ENCODE measurements at regions not wholly inside any gene's neighbourhood (a gene's known extent, or its start where the extent isn't known, plus 50 kb on each side); places are given as distances from the start of the nearest gene placed in this dataset.

- peaks cover 14 to 55% (median 30%) of the 10 kb centered on the region in 4 experiments for H3K4me1 ChIP-seq (ENCODE audit: control extremely low read depth in 1 of 4, control insufficient read depth in 4 of 4, insufficient read depth in 4 of 4, low read length in 3 of 4)
- ChIA-PET CTCF (no interaction called here), POLR2A (no interaction called here)
- peaks cover 0 to 5% (median 0%) of the 10 kb centered on the region in 5 experiments for H3K9me3 ChIP-seq (ENCODE audit: control extremely low read depth in 1 of 5, control insufficient read depth in 4 of 5, insufficient read depth in 2 of 5, low read depth in 1 of 5, low read length in 4 of 5)
- peak in 2 of 3 donors; percentile 17 to 44 for DNase-seq
- H3K27ac ChIP-seq (ENCODE audit: insufficient read depth in 1 of 2, low read depth in 1 of 2, low read length in 2 of 2, poor library complexity in 1 of 2, severe bottlenecking in 2 of 2), result no peak overlapping the region
- H3K36me3 ChIP-seq (ENCODE audit: control insufficient read depth in 4 of 4, insufficient read depth in 4 of 4, low read length in 3 of 4), result no peaks in the 10 kb centered on the region
- no peak overlapping the region for H3K4me3 ChIP-seq (ENCODE audit: control insufficient read depth in 1 of 7, extremely low read depth in 1 of 7, insufficient read depth in 4 of 7, low read depth in 2 of 7, low read length in 6 of 7)
- 60% methylated on average over 3 of the region's 9 CpGs for WGBS (ENCODE audit: insufficient coverage)
- H3K27me3 ChIP-seq (replicated peaks in 2 of 5; ENCODE audit: control insufficient read depth in 4 of 5, insufficient read depth in 5 of 5, low read length in 4 of 5), result no peaks in the 10 kb centered on the region
Measured at GRCh38 chr4:152104901-152105357, 344.1 kb upstream of the GATB start.

DNA sequence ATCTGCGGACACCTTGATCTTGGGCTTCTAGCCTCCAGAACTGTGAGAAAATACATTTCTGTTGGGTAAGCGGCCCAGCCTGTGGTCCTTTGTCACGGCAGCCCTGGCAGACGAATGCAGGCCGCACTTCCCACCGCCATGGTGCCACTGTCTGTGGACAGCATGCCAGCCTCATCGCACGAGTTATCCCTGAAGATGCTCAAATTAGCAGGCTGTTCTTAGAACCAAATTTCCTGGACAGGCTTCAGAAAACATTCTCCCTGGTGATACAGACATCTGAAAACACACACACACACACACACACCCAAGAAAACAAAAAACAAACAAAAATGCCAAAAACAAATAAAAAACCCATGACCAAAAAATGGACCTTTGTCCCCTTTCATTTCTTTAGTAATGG lies 343.5 kb upstream of the GATB start:
- ChIA-PET POLR2A (no interaction called here), CTCF (no interaction called here)
- H3K36me3 ChIP-seq (ENCODE audit: control insufficient read depth in 4 of 4, insufficient read depth in 4 of 4, low read length in 3 of 4), result no peaks in the 10 kb centered on the region
- no peak for DNase-seq
- WGBS (ENCODE audit: insufficient coverage), result 94% methylated on average over 6 of the region's 8 CpGs
- peaks cover 0 to 5% (median 0%) of the 10 kb centered on the region in 5 experiments for H3K9me3 ChIP-seq (ENCODE audit: control extremely low read depth in 1 of 5, control insufficient read depth in 4 of 5, insufficient read depth in 2 of 5, low read depth in 1 of 5, low read length in 4 of 5)
- no peak overlapping the region for H3K27ac ChIP-seq (ENCODE audit: insufficient read depth in 1 of 2, low read depth in 1 of 2, low read length in 2 of 2, poor library complexity in 1 of 2, severe bottlenecking in 2 of 2)
- no peaks in the 10 kb centered on the region for H3K27me3 ChIP-seq (replicated peaks in 2 of 5; ENCODE audit: control insufficient read depth in 4 of 5, insufficient read depth in 5 of 5, low read length in 4 of 5)
- H3K4me1 ChIP-seq (ENCODE audit: control extremely low read depth in 1 of 4, control insufficient read depth in 4 of 4, insufficient read depth in 4 of 4, low read length in 3 of 4), result peaks cover 12 to 51% (median 26%) of the 10 kb centered on the region in 4 experiments
- no peak overlapping the region for H3K4me3 ChIP-seq (ENCODE audit: control insufficient read depth in 1 of 7, extremely low read depth in 1 of 7, insufficient read depth in 4 of 7, low read depth in 2 of 7, low read length in 6 of 7)

- no peak overlapping the region for H3K27ac ChIP-seq (ENCODE audit: insufficient read depth in 1 of 2, low read depth in 1 of 2, low read length in 2 of 2, poor library complexity in 1 of 2, severe bottlenecking in 2 of 2)
- peaks cover 9 to 44% (median 22%) of the 10 kb centered on the region in 4 experiments for H3K4me1 ChIP-seq (ENCODE audit: control extremely low read depth in 1 of 4, control insufficient read depth in 4 of 4, insufficient read depth in 4 of 4, low read length in 3 of 4)
- H3K27me3 ChIP-seq (replicated peaks in 2 of 5; ENCODE audit: control insufficient read depth in 4 of 5, insufficient read depth in 5 of 5, low read length in 4 of 5), result no peaks in the 10 kb centered on the region
- CTCF ChIA-PET, result no interaction called here
- H3K36me3 ChIP-seq (ENCODE audit: control insufficient read depth in 4 of 4, insufficient read depth in 4 of 4, low read length in 3 of 4), result no peaks in the 10 kb centered on the region
- 66% methylated on average over 7 of the region's 8 CpGs for WGBS (ENCODE audit: insufficient coverage)
- DNase-seq, result peak in 1 of 3 donors; percentile 19
- H3K9me3 ChIP-seq (ENCODE audit: control extremely low read depth in 1 of 5, control insufficient read depth in 4 of 5, insufficient read depth in 2 of 5, low read depth in 1 of 5, low read length in 4 of 5), result peaks cover 0 to 5% (median 0%) of the 10 kb centered on the region in 5 experiments
- H3K4me3 ChIP-seq (ENCODE audit: control insufficient read depth in 1 of 7, extremely low read depth in 1 of 7, insufficient read depth in 4 of 7, low read depth in 2 of 7, low read length in 6 of 7), result no peak overlapping the region
- POLR2A ChIA-PET, result no interaction called here
Measured at GRCh38 chr4:152103181-152103901, 342.5 kb upstream of the GATB start.

- DNase-seq, result no peak
- WGBS (ENCODE audit: insufficient coverage), result 98% methylated on average over 5 of the region's 5 CpGs
- peaks cover 0 to 5% (median 0%) of the 10 kb centered on the region in 5 experiments for H3K9me3 ChIP-seq (ENCODE audit: control extremely low read depth in 1 of 5, control insufficient read depth in 4 of 5, insufficient read depth in 2 of 5, low read depth in 1 of 5, low read length in 4 of 5)
- peaks cover 9 to 40% (median 22%) of the 10 kb centered on the region in 4 experiments for H3K4me1 ChIP-seq (ENCODE audit: control extremely low read depth in 1 of 4, control insufficient read depth in 4 of 4, insufficient read depth in 4 of 4, low read length in 3 of 4)
- ChIA-PET CTCF (no interaction called here), POLR2A (no interaction called here)
- H3K27ac ChIP-seq (ENCODE audit: insufficient read depth in 1 of 2, low read depth in 1 of 2, low read length in 2 of 2, poor library complexity in 1 of 2, severe bottlenecking in 2 of 2), result no peak overlapping the region
- H3K4me3 ChIP-seq (ENCODE audit: control insufficient read depth in 1 of 7, extremely low read depth in 1 of 7, insufficient read depth in 4 of 7, low read depth in 2 of 7, low read length in 6 of 7), result no peak overlapping the region
- H3K36me3 ChIP-seq (ENCODE audit: control insufficient read depth in 4 of 4, insufficient read depth in 4 of 4, low read length in 3 of 4), result no peaks in the 10 kb centered on the region
- no peaks in the 10 kb centered on the region for H3K27me3 ChIP-seq (replicated peaks in 2 of 5; ENCODE audit: control insufficient read depth in 4 of 5, insufficient read depth in 5 of 5, low read length in 4 of 5)
Measured at GRCh38 chr4:152102436-152103000, 341.7 kb upstream of the GATB start.

- DNase-seq, result peak in 2 of 3 donors; percentile 20 to 23
- peaks cover 9 to 39% (median 22%) of the 10 kb centered on the region in 4 experiments for H3K4me1 ChIP-seq (ENCODE audit: control extremely low read depth in 1 of 4, control insufficient read depth in 4 of 4, insufficient read depth in 4 of 4, low read length in 3 of 4)
- H3K4me3 ChIP-seq (ENCODE audit: control insufficient read depth in 1 of 7, extremely low read depth in 1 of 7, insufficient read depth in 4 of 7, low read depth in 2 of 7, low read length in 6 of 7), result no peak overlapping the region
- no peak overlapping the region for H3K27ac ChIP-seq (ENCODE audit: insufficient read depth in 1 of 2, low read depth in 1 of 2, low read length in 2 of 2, poor library complexity in 1 of 2, severe bottlenecking in 2 of 2)
- no peaks in the 10 kb centered on the region for H3K27me3 ChIP-seq (replicated peaks in 2 of 5; ENCODE audit: control insufficient read depth in 4 of 5, insufficient read depth in 5 of 5, low read length in 4 of 5)
- peaks cover 0 to 5% (median 0%) of the 10 kb centered on the region in 5 experiments for H3K9me3 ChIP-seq (ENCODE audit: control extremely low read depth in 1 of 5, control insufficient read depth in 4 of 5, insufficient read depth in 2 of 5, low read depth in 1 of 5, low read length in 4 of 5)
- no peaks in the 10 kb centered on the region for H3K36me3 ChIP-seq (ENCODE audit: control insufficient read depth in 4 of 4, insufficient read depth in 4 of 4, low read length in 3 of 4)
- ChIA-PET CTCF (no interaction called here), POLR2A (no interaction called here)
- 87% methylated on average over 7 of the region's 8 CpGs for WGBS (ENCODE audit: insufficient coverage)
Measured at GRCh38 chr4:152101556-152102435, 341.0 kb upstream of the GATB start.

- Histone ChIP-seq H3K27ac (ENCODE audit: insufficient read depth in 1 of 2, low read depth in 1 of 2, low read length in 2 of 2, poor library complexity in 1 of 2, severe bottlenecking in 2 of 2) (no peak overlapping the region), H3K9me3 (ENCODE audit: control extremely low read depth in 1 of 5, control insufficient read depth in 4 of 5, insufficient read depth in 2 of 5, low read depth in 1 of 5, low read length in 4 of 5) (peaks cover 0 to 5% (median 0%) of the 10 kb centered on the region in 5 experiments), H3K36me3 (ENCODE audit: control insufficient read depth in 4 of 4, insufficient read depth in 4 of 4, low read length in 3 of 4) (no peaks in the 10 kb centered on the region), H3K4me1 (ENCODE audit: control extremely low read depth in 1 of 4, control insufficient read depth in 4 of 4, insufficient read depth in 4 of 4, low read length in 3 of 4) (peaks cover 9 to 29% (median 19%) of the 10 kb centered on the region in 4 experiments), H3K27me3 (replicated peaks in 2 of 5; ENCODE audit: control insufficient read depth in 4 of 5, insufficient read depth in 5 of 5, low read length in 4 of 5) (no peaks in the 10 kb centered on the region), H3K4me3 (ENCODE audit: control insufficient read depth in 1 of 7, extremely low read depth in 1 of 7, insufficient read depth in 4 of 7, low read depth in 2 of 7, low read length in 6 of 7) (no peak overlapping the region)
- ChIA-PET POLR2A (no interaction called here), CTCF (no interaction called here)
- 60% methylated on average over 4 of the region's 6 CpGs for WGBS (ENCODE audit: insufficient coverage)
- DNase-seq, result peak in 2 of 3 donors; percentile 26 to 34
Measured at GRCh38 chr4:152100379-152101201, 339.8 kb upstream of the GATB start.
